GM23338 (cell line): ENCODE measurements at regions not wholly inside any gene's neighbourhood (a gene's known extent, or its start where the extent isn't known, plus 50 kb on each side); places are given as distances from the start of the nearest gene placed in this dataset.

Source experiments
- ATAC-seq: fragments of 200-7000 bp; cut with Tn5 transposase; 3 replicates; pipeline ENCODE4 v1.9.1; 2020
- DNase-seq: peaks from one replicate; pipeline ENCODE4 v3.0.0-alpha.2; 2015; ENCODE audit warnings: low spot score
- H2AFZ ChIP-seq: fragments of 200-600 bp; sonication (generic); 2 replicates; pipeline ENCODE4 v1.8.0; 2016; ENCODE audit warnings: antibody characterized with exemption, mild to moderate bottlenecking, moderate library complexity
- H3F3A ChIP-seq: fragments of 200-600 bp; sonication (generic); replicated peaks from 2 replicates; pipeline ENCODE4 v1.8.0; 2017; ENCODE audit warnings: antibody characterized with exemption, mixed run types, low read depth
- H3K27ac ChIP-seq: fragments of 200-600 bp; sonication (generic); 2 replicates; pipeline ENCODE4 v1.6.1; 2016; ENCODE audit warnings: low read depth
- H3K27me3 ChIP-seq: fragments of 200-600 bp; sonication (generic); 2 replicates; pipeline ENCODE4 v1.8.0; 2016; ENCODE audit warnings: mild to moderate bottlenecking, mixed run types, moderate library complexity; ENCODE audit not compliant: insufficient read depth
- H3K36me3 ChIP-seq: fragments of 200-600 bp; sonication (generic); 2 replicates; pipeline ENCODE4 v1.8.0; 2016; ENCODE audit warnings: mild to moderate bottlenecking; ENCODE audit not compliant: insufficient read depth
- H3K4me1 ChIP-seq: fragments of 200-600 bp; sonication (generic); 2 replicates; pipeline ENCODE4 v1.8.0; 2016; ENCODE audit warnings: mild to moderate bottlenecking, moderate library complexity; ENCODE audit not compliant: insufficient read depth
- H3K4me2 ChIP-seq: fragments of 200-600 bp; sonication (generic); 2 replicates; pipeline ENCODE4 v1.7.1; 2017; ENCODE audit warnings: mixed run types
- H3K4me3 ChIP-seq: fragments of 200-600 bp; sonication (generic); 2 replicates; pipeline ENCODE4 v1.6.1; 2016; ENCODE audit warnings: mixed run types
- H3K79me2 ChIP-seq: fragments of 200-600 bp; sonication (generic); replicated peaks from 2 replicates; pipeline ENCODE4 v1.8.0; 2017; ENCODE audit warnings: mild to moderate bottlenecking; ENCODE audit not compliant: insufficient read depth
- H3K9me2 ChIP-seq: fragments of 200-600 bp; sonication (generic); 2 replicates; pipeline ENCODE4 v1.8.0; 2017; ENCODE audit not compliant: insufficient read depth
- H4K20me1 ChIP-seq: fragments of 200-600 bp; sonication (generic); replicated peaks from 2 replicates; pipeline ENCODE4 v1.8.0; 2017; ENCODE audit warnings: mild to moderate bottlenecking; ENCODE audit not compliant: insufficient read depth
- H3K27ac Mint-ChIP-seq: 2 replicates; pipeline ENCODE4 v1.8.0; 2020; ENCODE audit warnings: inconsistent platforms, mild to moderate bottlenecking, moderate library complexity, mixed read lengths
- H3K27me3 Mint-ChIP-seq: 3 replicates; pipeline ENCODE4 v1.8.0; 2022; ENCODE audit warnings: low read depth, mild to moderate bottlenecking, moderate library complexity, mixed read lengths, inconsistent platforms; ENCODE audit not compliant: insufficient read depth, poor library complexity
- H3K36me3 Mint-ChIP-seq: 3 replicates; pipeline ENCODE4 v1.8.0; 2021; ENCODE audit warnings: low read depth, mild to moderate bottlenecking, inconsistent platforms, moderate library complexity, mixed read lengths
- H3K4me1 Mint-ChIP-seq: 3 replicates; pipeline ENCODE4 v1.8.0; 2020; ENCODE audit warnings: mild to moderate bottlenecking, inconsistent platforms, mixed read lengths
- H3K4me3 Mint-ChIP-seq: 3 replicates; pipeline ENCODE4 v1.8.0; 2021; ENCODE audit warnings: moderate library complexity, mild to moderate bottlenecking, inconsistent platforms, mixed read lengths
- H3K9me3 Mint-ChIP-seq: 3 replicates; pipeline ENCODE4 v1.8.0; 2020; ENCODE audit warnings: moderate library complexity, mild to moderate bottlenecking, inconsistent platforms, mixed read lengths
- CREB1 ChIP-seq: fragments of 250-450 bp; sonication (Bioruptor Pico); IDR thresholded peaks from 2 replicates; pipeline ENCODE4 v1.5.0; 2020; ENCODE audit warnings: low read depth, mild to moderate bottlenecking, moderate library complexity
- CTCF ChIP-seq, 2 experiments: fragments of 200-600 bp in 1 of 2; sonication (generic) in 1 of 2; conservative IDR thresholded peaks; 2 replicates each; pipeline versions ENCODE4 v1.5.1 to v1.6.1; 2016 to 2017; ENCODE audit warnings: antibody characterized with exemption in 2 of 2, low read depth in 2 of 2, mild to moderate bottlenecking in 2 of 2, moderate library complexity in 1 of 2
- EZH2 ChIP-seq: fragments of 200-600 bp; sonication (generic); IDR thresholded peaks from one replicate; pipeline ENCODE4 v1.8.0; 2017; ENCODE audit warnings: antibody characterized with exemption, mild to moderate bottlenecking, low read depth; ENCODE audit not compliant: unreplicated experiment
- EZH2phosphoT487 ChIP-seq: fragments of 200-600 bp; sonication (generic); IDR thresholded peaks from one replicate; pipeline ENCODE4 v1.8.1; 2018; ENCODE audit warnings: antibody characterized with exemption; ENCODE audit not compliant: unreplicated experiment
- JUNB ChIP-seq: IDR thresholded peaks from one replicate; pipeline ENCODE4 v1.6.1; 2016; ENCODE audit warnings: antibody characterized with exemption; ENCODE audit not compliant: unreplicated experiment
- NANOG ChIP-seq: IDR thresholded peaks from 2 replicates; pipeline ENCODE4 v1.6.1; 2016; ENCODE audit warnings: antibody characterized with exemption, borderline replicate concordance
- POLR2AphosphoS5 ChIP-seq: IDR thresholded peaks from 2 replicates; pipeline ENCODE4 v1.6.1; 2016; ENCODE audit warnings: antibody characterized with exemption, low read depth
- REST ChIP-seq: IDR thresholded peaks from one replicate; pipeline ENCODE4 v1.6.1; 2018; ENCODE audit warnings: antibody characterized with exemption; ENCODE audit not compliant: unreplicated experiment
- STAT1 ChIP-seq: IDR thresholded peaks from one replicate; pipeline ENCODE4 v1.6.1; 2016; ENCODE audit warnings: antibody characterized with exemption; ENCODE audit not compliant: unreplicated experiment
- ZNF114 ChIP-seq: fragments of 250-450 bp; sonication (Bioruptor Pico); IDR thresholded peaks from 2 replicates; pipeline ENCODE4 v1.5.0; 2020; ENCODE audit warnings: mild to moderate bottlenecking, moderate library complexity
- TF ChIP-seq, protein P1 (sequence below): IDR thresholded peaks from 2 replicates; pipeline ENCODE4 v1.6.1; 2016; ENCODE audit warnings: antibody characterized with exemption

DNA sequence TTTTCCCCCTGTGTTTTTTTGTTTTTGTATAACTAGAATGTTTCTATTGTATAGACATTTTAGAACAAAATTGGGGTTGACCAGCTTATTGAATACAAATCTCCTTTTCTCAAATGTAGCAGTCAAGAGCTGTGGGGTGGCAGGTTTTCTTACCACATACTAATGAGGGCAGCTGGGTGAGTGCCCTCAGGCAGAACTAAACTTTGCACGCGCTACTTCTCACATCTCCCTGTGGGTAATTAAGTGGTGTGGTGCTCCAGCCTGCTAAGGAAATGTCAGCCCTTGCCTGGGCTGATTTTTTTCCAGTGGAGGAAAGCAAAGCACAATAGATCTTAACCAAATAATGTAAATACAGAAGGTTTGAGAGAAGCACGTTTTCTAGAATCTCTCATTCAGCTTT is 717.6 kb upstream of the TENM3 start (continued):
- TF ChIP-seq NANOG: no peak
- TF ChIP-seq CREB1 (CRISPR knock-in tag): no peak
- TF ChIP-seq EZH2phosphoT487: no peak
- no peak for TF ChIP-seq POLR2AphosphoS5

- peaks cover 18% of the 10 kb centered on the region for H3K4me1 Mint-ChIP-seq
- DNase-seq: peak; percentile 93
- no peak overlapping the region for H3K27ac Mint-ChIP-seq
Observed at GRCh38 chr4:181528570-181529184, 714.5 kb upstream of the TENM3 start.

DNA sequence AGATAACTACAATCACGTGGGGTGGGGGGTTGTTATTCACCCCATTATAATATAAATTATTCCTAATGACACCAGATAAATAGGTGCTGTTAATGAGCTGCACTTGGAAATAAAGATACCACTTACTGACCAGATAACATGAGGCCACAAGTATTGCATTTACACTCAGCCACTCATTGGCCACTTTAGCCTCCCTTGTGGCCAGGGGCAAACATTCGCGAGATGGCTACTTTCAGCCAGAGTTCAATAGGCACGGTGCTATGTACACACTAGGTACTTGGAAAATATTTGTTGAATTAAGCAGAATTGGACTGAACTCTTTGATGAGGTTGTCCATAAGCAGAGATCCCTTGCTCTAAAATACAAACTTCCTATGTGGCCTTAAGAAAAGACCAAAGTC is 713.7 kb upstream of the TENM3 start:
- H3K4me1 ChIP-seq: peaks cover 6% of the 10 kb centered on the region
- no peaks in the 10 kb centered on the region for H3F3A ChIP-seq
- no peaks in the 10 kb centered on the region for H3K36me3 Mint-ChIP-seq
- no peaks in the 10 kb centered on the region for H3K27me3 ChIP-seq
- H3K4me3 Mint-ChIP-seq: no peak overlapping the region
- no peak overlapping the region for H2AFZ ChIP-seq
- no peaks in the 10 kb centered on the region for H3K9me2 ChIP-seq
- no peak for DNase-seq
- H3K27ac ChIP-seq: no peak overlapping the region
- no peaks in the 10 kb centered on the region for H3K27me3 Mint-ChIP-seq
- no peaks in the 10 kb centered on the region for H3K9me3 Mint-ChIP-seq
- H3K27ac Mint-ChIP-seq: no peak overlapping the region
- H3K4me1 Mint-ChIP-seq: peaks cover 10% of the 10 kb centered on the region
- no peaks in the 10 kb centered on the region for H3K36me3 ChIP-seq
- H3K4me2 ChIP-seq: no peak overlapping the region
- no peak for ATAC-seq
- no peak overlapping the region for H3K4me3 ChIP-seq
- no peaks in the 10 kb centered on the region for H3K79me2 ChIP-seq
- no peaks in the 10 kb centered on the region for H4K20me1 ChIP-seq
- no peak for TF ChIP-seq CREB1 (CRISPR knock-in tag)
- TF ChIP-seq POLR2AphosphoS5: no peak
- TF ChIP-seq REST: no peak
- TF ChIP-seq, protein P1, sequence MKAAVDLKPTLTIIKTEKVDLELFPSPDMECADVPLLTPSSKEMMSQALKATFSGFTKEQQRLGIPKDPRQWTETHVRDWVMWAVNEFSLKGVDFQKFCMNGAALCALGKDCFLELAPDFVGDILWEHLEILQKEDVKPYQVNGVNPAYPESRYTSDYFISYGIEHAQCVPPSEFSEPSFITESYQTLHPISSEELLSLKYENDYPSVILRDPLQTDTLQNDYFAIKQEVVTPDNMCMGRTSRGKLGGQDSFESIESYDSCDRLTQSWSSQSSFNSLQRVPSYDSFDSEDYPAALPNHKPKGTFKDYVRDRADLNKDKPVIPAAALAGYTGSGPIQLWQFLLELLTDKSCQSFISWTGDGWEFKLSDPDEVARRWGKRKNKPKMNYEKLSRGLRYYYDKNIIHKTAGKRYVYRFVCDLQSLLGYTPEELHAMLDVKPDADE: no peak
- no peak for TF ChIP-seq NANOG
- no peak for TF ChIP-seq CTCF (conservative IDR thresholded peaks at IDR 0.05; ENCODE audit: low read depth in 2 of 2)
- TF ChIP-seq JUNB: no peak
- no peak for TF ChIP-seq STAT1
- no peak for TF ChIP-seq ZNF114 (CRISPR knock-in tag)
- no peak for TF ChIP-seq EZH2

More at GRCh38 chr4:181528570-181529184, 714.5 kb upstream of the TENM3 start:
- Histone ChIP-seq H3K4me1 (peaks cover 15% of the 10 kb centered on the region), H3K4me3 (no peak overlapping the region), H4K20me1 (no peaks in the 10 kb centered on the region), H3F3A (no peaks in the 10 kb centered on the region), H3K4me2 (no peak overlapping the region), H3K36me3 (no peaks in the 10 kb centered on the region), H3K27ac (no peak overlapping the region), H3K79me2 (no peaks in the 10 kb centered on the region), H2AFZ (no peak overlapping the region), H3K9me2 (no peaks in the 10 kb centered on the region), H3K27me3 (no peaks in the 10 kb centered on the region)
- peak; percentile 97 for ATAC-seq
- H3K36me3 Mint-ChIP-seq: no peaks in the 10 kb centered on the region
- TF ChIP-seq NANOG: no peak
- TF ChIP-seq ZNF114 (CRISPR knock-in tag): no peak
- peak; percentile 97 to 99 for TF ChIP-seq CTCF (conservative IDR thresholded peaks at IDR 0.05; ENCODE audit: low read depth in 2 of 2)
- no peak overlapping the region for H3K4me3 Mint-ChIP-seq
- no peaks in the 10 kb centered on the region for H3K9me3 Mint-ChIP-seq
- no peaks in the 10 kb centered on the region for H3K27me3 Mint-ChIP-seq
